ENCODE measurements at regions not wholly inside any gene's neighbourhood (a gene's known extent, or its start where the extent isn't known, plus 50 kb on each side); places are given as distances from the start of the nearest gene placed in this dataset.

GRCh38 chr4:159003420-159004253 is 99.2 kb upstream of the RAPGEF2 start:
- no peak for TF ChIP-seq POLR2A (IDR thresholded peaks at IDR 0.05)
- no peak for TF ChIP-seq CTCF (IDR thresholded peaks at IDR 0.05)
- no peak for TF ChIP-seq EP300 (IDR thresholded peaks at IDR 0.05)
